DMS153 treated with DMSO at 0.1 percent for 48 hours (cell line): ENCODE measurements at regions not wholly inside any gene's neighbourhood (a gene's known extent, or its start where the extent isn't known, plus 50 kb on each side); places are given as distances from the start of the nearest gene placed in this dataset.
"Not testable (repeated sequence)": the region's sequence is repeated elsewhere in the genome, so short reads cannot be mapped to it uniquely, and the experiment has no call there.

ENCODE experiments used
- DNase-seq: peaks from one replicate; lab custom pipeline; 2025; ENCODE audit not compliant: unreplicated experiment; lab: John Stamatoyannopoulos, UW

DNA sequence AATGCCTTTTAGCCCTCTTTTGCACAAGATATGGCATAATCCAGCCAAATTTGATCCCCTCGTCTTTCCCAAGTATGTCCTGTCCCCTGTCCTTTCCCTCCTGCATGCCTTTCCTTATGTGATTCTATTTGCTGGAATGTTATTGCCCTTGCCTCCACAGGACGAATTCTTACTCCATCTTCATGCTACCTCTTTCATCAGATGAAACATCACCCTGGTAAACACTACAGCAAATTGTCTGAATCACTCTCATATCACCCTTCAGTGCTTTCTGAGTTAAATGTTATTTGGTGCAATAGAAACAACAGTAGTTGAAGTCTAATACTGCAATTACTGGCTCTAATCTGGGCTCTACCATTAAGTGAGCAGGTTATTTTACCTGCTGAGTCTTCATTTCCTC lies 52.2 kb upstream of the FAT1 start:
- DNase-seq, result no peak

DNA sequence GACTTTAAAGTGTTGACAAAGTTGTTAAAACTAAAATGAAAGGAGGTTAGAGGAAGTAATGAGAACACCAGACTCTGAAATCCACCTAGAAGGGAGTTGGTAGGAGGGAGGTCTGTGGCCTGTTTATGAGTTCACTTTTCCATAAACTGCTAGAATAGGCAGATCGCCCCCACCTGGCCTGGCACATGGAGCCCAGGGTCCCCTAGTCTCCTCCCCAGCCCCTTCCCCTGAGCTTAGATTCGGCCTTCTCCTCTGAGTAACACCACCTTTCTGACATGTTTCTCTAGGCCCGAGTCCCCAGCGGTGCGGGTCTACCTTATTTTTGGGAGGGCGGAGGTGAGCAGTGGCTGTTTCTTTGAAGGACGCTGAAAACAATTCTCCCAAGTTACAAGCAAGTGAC lies 54.5 kb upstream of the FAT1 start:
- no peak for DNase-seq

DNA sequence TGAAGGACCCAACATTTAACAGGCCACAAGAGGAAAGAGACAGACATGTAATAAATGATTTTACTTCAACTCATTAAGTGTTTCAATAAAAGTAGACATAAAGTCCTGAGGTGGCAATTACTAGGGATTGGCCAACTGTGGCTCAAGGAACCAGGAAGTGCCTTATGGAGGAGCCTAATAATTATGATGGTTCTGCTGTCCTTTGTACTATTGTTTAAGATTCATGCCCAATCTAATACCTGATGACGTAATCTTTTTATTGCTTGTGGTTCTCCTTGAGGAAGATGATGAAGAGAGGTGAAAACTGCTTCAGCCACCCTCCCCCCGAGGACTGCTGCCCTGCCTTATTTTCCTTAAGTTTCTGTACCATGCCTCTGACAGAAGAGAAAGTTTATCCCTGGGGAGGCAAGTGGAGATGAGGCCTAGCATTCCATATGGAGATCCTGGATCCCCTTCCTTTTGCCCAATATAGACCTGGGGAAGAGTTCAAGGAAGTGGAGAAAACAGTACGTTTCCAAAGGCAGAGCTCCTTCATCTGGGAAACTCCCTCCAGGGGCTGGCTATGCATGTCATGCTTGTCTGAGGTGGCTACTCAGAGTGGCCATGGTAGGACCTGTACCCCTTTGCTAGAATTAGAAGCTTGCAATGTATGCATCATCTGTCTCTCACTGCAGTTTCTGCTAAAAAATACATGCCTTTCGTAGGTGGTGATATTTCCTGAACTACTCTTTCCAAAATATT lies 56.8 kb upstream of the FAT1 start:
- no peak for DNase-seq

DNA sequence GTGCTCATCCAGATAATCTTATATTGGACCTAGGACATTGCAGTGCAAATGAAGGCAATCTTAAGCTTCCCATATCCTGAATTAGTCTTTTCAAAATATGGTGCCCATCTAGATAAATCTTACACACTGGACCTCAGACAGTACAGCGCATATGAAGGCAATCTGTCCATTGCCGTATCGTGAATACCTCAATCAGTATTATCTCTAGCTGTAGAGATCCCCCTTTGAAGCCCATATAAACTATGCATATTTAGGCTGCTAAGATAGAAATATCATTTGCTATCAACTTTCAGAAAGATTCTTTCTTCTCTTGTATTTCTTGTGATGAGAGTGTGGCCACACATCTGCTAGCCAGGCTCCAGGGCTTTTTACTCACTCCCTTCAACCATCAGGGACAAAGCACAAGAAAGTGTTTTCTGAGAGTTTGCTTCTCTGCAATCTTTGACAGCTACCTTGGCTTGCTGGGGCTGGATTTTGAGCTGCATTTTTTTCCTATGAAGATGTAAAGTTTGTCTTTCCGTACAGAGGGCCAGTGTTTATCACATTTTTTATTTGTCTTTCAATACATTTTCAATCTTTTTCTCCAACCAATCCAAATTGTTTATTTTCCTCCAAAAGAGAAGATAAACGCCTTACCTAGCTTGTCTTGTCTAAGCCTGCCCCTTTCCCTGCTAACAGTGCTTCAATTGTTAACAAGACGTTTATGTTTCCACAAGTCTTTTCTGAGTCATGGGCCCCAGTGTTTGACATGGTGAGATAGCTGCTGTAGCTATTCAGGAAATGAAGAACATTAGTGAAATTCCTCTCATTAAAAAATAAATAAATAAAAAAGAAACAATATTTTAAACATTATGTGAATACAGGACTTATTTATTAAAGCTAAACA lies 57.6 kb upstream of the FAT1 start:
- no peak for DNase-seq

DNA sequence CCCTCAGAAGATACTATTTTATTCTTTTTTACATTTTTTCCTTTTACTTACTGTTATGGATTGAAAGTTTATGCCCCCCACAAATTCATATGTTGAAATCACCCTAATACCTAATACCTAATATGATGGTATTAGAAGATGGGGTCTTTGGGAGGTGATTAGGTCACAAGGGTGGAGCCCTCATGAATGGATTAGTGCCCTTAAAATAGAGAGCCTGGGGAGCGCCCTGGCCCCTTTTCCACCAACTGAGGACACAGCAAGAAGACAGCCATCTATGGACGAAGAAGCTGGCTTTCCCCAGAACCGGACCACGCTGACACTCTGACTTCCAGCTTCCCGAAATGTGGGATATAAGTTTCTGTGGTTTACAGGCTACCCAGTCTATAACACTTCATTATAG lies 58.6 kb upstream of the FAT1 start:
- no peak for DNase-seq

DNA sequence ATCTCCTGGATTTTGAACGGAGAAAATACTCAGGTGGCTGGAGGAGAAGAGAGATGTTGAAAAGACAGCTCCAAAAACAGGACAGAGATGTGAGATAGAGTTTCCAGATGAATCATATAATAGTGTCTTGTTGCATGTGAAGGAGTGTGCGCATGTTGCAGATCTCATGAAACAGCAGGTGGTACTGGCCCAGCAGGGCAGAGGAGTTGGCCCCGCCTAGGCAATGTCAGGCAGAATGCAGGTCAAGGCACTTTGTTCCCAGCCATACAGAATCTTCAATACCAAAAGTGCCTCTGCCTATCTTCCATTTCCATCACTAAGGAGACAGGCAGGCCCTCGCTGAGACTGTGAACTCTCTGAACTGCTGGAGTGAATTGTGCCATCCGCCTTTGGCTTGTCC lies 63.9 kb upstream of the FAT1 start:
- DNase-seq, result no peak

DNA sequence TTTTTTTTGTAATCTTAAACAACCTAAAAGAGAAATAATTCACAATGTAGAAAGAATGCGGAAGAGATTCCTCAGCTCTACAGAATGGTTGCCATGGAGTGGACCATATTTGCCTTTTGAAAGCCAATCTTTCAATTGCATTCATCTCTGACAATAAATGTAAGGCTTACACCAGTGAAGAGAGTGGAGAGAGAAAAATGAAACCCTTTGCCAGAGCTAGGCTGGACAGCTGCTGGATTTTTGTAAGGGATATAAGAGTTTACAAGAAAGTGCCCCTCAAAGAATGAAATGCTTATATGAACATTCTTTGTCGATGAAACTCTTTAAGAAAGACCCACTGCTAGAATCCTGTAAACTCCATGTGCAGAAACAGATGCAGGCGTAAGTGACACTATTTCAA lies 66.0 kb upstream of the FAT1 start:
- no peak for DNase-seq

DNA sequence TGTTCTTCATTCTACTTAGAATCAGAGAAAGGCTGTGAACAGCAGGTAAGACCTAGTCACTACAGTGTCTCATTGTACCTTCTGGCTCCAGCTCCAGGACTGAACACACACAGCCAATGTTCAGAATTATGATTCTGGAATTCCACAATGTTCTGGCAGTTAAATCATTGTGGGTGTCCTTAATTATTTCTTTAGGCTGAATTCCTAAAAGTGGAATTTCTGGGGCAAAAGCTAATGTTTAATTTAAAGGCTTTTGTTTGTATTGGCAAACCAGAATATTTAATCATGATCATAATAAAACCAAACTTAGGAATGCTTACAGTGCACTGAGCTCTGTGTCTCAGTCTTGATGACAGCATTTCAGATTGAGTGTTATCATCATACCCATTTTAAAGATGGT lies 67.0 kb upstream of the FAT1 start:
- no peak for DNase-seq

DNA sequence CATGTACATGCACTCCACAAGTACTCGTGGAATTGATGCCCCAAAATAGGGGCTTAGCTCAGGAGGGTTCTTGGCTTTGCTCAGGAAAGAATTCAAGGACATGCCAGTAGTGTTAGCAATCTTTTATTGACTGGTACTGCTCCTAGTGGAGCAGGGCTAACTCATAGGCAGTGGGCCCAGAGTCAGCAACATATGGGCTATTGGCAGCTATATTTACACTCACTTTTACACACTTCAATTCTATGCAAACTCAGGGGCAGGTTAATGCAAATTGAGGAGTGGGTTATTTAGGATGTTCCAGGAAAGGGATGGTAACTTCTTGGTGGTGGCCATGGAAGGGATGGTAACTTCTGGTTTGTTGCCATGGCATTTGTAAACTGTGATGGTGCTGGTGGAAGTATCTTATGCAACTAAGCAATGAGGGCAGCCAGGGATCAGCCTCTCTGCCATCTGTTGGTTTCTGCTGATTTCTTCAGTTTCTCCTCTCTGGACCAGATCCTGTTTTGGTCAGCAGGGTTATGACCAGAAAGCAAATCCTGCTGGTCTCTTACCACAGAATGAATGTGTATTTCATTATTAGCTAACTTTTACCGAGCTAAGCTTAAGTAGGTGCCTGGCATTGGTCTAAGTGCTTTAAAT lies 69.2 kb upstream of the FAT1 start:
- no peak for DNase-seq

DNA sequence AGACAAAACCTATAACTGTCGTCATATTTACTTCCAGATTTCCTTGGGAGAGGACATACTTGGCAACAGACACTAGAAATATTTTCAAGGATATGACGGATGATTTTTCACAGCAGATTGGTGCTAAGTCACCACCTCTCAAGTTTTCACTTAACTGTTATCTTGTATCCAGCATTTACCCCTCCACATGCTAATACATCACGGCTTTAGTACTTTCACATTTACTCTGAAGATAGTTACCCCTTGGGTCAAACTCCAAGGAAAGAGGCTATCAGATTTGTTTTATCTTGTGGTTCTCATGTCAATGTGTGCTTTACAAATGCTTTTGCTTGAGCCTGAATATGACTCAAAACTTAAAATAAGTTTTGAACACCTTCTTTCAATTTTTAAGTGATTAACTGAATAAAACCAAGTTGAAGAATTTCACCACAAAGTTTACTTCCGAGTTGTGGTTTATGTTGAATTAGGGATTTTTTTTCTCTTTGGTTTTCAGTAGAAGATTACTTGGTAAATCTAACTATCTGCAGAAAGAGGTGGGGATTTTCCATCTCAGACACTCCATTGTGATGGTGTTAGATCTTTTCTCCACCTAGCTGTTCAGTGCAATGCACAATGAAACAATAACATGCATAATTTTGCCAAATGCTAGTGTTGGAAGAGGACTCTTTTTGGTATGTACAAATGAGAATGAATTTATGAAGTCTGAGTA lies 75.4 kb upstream of the FAT1 start:
- DNase-seq, result no peak

DNA sequence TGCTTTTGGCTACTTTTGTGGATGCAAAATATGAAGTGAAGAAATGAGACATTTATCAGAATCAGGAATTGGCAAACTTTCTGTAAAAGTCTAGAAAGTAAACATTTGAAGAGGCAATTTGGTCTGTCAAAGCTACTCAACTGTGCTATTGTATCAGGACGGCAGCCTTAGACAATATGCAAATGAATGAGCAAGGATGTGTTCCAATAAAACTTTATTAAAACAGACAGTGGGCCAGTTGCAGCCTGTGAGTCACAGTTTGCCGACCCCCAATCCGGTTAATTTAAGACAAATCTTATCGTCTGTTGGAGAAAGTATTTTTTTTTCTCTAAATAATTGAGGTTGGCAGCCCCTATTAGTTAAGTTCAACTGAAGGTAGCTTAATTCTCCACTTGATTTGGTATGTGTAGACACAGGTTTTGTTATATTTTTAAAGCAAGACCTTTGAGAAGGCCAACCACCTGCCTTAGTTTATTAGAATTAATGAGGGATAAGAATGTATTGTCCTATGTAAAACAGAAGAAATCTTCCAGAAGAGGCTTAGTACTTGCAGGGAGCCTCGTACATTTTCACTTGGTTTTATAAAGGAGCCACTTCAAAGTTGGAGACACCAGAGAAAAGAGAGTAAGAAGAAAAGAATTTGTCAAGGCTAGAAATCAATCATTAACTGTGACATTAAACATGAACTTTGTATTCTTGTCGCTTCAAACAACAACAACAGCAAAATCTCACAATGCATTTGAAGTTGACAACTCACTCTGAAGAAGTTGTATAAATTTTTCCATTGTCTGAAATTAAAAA lies 81.6 kb upstream of the FAT1 start:
- no peak for DNase-seq

DNA sequence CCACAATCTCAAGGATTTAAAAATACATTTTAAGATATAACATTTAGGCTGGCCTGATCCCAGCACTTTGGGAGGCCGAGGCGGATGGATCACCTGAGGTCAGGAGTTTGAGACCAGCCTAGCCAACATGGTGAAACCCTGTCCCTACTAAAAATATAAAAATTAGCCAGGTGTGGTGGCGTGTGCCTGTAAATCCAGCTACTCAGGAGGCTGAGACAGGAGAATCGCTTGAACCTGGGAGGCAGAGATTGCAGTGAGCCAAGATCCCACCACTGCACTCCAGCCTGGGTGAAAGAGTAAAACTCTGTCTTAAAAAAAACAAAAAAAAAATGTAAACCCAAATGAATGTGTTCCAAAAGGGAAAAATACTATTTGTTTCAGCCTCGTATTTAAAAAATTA lies 82.3 kb upstream of the FAT1 start:
- DNase-seq, result not testable (repeated sequence)

DNA sequence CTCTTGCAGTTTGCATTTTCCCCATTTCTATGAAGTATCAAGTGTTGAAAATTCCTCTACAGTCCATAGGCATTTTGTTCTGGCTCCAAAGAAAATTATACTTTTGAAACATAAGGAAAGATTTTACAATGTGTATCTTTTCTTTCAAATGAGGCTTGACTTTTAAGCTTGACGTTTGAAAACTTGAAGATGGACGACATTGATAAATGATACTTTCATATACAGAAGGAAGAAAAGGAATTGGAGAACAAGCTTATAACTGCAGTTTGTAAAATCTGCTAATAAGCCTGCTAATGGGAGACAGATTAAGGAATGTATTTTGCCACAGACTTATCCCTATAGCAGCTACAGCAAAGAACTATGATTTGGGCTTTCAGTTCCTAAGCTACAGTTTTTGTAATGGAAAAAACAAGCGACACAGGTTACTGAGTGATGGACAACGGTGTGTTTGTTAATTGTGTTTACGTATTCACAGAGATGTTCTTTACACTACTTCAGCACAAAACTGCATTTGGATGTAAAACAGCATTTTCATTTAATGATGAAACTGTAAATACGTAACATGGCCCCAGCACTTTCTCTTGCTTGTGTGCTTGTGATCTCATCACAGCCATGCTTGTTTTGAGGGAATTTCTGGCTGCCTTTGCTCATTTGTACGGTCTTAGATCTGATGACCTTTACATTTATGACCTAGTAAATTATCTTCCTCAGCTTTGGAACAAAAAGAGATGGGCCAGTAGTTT lies 83.2 kb upstream of the FAT1 start:
- DNase-seq, result no peak

DNA sequence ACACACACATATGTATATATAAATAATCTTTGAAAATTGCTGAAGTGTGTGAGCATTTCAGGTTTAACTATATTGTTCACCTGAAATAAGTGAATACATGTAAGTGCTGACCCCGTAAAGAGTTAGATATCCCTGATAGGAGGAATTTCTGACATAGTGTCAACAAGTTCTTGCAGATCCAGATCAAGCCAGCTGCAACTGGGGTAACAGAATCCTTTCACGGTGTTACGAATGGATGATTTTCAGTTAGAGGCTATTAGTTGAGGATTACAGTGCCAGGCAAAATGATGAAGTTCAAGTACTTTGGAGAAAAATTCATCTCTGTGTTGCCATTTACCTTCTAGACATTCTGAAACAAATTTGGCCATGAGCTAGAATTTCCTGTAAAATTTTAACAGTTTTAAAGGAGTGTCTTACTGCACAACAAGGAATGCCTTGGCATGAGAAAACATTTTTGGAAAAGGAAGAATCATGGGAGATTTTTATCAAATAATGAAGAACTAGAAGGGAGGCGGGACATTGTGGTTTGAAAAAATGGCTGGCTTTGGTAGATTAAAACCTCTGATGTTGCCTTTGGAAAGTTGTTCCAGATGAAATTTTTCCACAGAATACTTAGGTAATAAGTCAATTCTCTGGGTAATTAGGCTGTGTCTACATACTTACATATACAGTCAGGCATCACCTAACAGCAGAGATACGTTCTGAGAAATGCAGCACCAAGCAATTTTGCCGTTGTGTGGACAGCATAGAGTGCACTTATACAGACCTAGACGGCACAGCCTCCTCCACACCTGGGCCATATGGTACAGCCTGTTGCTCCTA lies 84.4 kb upstream of the FAT1 start:
- no peak for DNase-seq

DNA sequence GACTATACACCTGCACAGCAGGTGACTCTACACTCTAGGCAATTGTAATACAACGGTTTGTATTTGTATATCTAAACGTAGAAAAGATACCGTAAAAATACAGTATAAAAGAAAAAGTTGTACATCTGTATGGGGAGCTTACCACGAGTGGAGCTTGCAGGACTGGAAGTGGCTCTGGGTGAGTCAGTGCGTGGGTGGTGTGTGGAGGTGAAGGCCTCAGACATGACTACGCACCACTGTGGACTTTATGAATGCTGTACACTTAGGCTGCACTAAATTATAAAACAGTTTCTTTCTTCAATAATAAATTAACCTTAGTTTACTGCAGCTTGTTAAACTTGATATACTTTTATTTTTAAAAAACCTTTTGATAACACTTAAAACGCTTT lies 85.0 kb upstream of the FAT1 start:
- DNase-seq, result no peak

DNA sequence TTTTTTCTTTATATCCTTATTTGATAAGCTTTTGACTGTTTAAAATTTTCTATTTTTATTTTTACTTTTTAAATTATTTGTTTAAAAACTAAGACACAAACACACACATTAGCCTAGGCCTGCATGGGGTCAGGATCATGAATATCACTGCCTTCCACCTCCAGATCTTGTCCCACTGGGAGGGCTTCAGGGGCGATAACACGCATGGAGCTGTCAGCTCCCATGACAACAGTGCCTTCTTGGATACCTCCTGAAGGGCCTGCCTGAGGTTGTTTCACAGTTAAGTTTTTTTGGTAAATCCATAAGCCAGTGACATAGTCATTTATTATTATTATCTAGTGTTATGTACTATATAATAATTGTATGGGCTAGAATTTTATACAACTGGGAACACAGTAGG lies 85.4 kb upstream of the FAT1 start:
- no peak for DNase-seq

DNA sequence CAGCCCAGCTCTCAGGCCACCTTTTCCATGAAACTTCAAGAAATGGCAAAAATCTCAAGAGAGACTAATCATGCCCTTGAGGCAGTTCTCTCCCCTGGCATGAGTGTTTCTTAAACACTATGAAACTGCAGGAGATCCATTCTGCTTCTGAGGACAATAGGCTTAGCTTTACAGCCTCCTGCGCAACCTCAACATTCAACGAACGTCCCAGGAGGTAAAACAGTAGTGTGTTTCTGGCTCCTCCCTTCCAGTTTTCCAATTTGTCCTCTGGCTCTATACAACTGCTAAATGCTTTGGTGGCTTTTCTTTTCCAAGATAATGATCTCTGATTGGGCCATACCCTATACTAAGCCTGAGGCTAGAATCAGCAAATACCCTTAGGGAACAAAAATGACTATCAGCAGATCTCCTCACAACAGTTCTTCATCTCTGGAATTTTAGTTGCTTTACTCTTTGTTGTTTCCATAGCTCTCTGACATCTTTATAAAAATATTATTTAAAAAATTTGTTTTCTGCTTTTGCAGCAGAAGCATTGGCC lies 87.0 kb upstream of the FAT1 start:
- no peak for DNase-seq

DNA sequence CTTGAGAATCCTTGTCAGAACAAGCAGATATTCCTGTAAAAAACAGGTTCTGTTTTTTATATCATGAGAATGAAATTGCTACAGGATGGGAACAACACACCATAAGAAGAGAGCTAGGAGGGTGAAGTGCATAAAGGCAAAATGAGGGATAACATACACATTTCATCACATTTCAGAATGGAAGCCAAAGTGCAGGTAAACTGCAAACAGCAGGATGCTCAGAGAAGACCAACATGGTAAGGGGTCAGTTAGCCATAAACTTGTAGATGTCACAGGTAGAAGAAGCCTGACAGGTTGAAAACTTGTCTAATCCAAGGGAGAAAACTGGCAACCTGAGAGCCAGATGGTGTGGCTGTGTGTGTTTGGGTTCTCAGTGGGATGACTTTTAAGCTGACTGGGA lies 88.9 kb upstream of the FAT1 start:
- no peak for DNase-seq
